ENCODE measurements at regions not wholly inside any gene's neighbourhood (a gene's known extent, or its start where the extent isn't known, plus 50 kb on each side); places are given as distances from the start of the nearest gene placed in this dataset.

DNA sequence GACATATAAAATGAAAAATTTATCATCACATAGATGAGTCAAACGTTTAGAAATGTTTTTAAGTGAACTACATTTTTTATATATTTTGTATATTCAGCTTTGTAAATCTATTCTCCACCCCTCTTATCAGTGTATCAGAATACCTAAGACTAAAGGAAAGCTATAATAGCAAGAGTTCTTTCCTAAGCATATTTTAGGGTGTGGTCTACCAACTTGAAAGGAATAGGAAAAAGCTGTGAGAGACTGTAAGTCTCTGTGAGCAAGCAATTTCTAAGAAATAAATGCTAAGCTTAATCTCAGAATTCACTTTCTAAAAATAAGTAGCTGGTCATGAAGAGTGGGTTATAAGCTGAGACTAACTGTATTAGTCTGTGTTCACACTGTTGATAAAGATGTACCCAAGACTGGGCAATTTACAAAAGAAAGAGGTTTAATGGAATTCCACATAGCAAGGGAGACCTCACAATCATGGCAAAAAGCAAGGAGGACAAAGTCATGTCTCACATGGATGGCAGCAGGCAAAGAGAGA, 175.4 kb upstream of the PREP start:
- DNase-seq (ENCODE audit: low read depth): no peak

DNA sequence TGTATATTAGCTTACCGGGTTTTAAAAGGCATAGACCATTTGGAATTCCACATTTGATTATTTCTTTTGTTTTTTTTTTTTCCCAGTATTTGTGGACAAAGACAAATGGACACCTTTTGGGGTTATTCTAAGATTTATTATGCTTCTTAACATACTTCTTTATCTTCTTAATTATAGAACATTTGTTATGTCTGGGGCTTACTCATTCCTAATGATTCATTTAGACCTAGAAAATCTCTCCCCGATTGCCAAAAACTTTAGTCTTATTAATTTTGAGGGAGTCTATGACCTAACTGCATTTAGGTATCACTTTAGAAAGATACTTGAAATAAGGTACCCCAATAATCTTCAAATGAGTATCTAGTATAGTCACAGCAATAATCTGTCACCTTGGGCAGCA, 170.7 kb upstream of the PREP start:
- no peak for DNase-seq (ENCODE audit: low read depth)

DNA sequence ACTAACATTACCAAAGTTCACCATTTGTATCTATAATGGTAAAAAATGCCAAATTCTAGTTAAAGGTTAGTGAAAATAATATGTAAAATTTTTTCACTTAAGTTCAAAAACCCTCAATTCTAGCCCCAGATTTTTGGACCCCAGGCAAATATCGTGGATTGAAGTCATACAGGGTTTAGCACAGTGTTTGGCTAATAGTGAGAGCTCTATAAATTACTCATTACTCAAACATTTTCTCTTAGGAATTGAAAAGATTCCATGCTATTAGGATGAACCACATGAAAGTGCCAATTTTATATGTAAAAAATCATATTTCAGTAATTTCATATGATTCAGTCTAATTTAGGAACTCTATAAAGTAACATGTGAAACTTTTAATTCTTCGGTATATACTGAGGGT, 170.3 kb upstream of the PREP start:
- no peak for DNase-seq (ENCODE audit: low read depth)

DNA sequence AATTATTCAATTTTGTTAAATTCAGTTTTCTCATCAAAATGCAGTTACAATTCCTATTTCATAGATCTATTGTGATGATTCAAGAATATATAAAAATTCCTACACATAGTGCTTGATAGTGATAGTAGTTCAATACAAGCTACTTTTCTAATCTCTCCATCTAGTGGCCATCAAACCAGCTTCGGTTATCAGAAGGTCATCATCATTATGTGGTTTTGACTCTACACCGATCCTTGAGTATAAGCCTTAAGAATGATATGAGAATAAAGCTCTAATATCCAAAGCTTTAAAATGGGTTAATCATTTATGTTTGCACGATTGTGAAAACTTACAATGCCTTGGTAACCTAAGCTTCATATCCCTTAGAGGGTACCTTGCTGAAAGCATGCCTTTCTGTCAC, 167.5 kb upstream of the PREP start:
- no peak for DNase-seq (ENCODE audit: low read depth)

DNA sequence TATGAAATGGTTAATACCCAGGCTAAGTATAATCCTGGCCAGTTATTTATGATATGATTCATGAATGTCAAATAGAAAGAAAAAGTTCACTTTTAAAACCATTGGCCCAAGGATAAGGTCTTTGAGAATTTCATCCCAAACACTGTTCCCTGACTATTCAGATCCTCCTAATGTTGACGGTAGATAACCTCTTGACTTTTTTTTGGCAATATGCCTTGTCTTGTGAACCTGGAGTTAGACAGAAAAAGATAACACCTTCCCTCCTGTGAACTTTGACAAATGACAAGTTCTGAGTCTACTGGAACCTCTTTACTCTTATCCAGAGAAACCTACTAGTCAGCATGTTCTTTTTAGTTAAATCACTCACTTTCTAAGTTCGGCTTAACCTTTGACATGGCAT, 166.8 kb upstream of the PREP start:
- DNase-seq (ENCODE audit: low read depth): no peak

DNA sequence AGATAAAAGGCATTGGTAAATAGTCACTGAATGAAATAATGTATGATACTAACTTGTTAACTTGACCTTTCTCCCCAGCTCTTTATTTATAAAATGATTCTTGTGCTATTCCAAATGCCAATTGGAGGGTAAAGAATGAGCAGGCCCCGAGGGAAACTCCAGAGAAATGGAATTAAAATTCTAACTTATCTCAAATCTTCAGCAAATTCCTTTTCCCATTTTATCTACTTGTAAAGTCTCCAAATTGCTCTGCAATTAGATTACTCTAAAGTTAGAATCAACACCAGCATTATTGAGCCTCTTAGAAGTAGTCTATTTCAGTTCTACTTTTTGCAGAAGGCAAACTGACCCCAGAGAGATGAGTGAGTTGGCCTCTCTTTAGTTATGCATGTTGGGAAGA, 165.9 kb upstream of the PREP start:
- no peak for DNase-seq (ENCODE audit: low read depth)

DNA sequence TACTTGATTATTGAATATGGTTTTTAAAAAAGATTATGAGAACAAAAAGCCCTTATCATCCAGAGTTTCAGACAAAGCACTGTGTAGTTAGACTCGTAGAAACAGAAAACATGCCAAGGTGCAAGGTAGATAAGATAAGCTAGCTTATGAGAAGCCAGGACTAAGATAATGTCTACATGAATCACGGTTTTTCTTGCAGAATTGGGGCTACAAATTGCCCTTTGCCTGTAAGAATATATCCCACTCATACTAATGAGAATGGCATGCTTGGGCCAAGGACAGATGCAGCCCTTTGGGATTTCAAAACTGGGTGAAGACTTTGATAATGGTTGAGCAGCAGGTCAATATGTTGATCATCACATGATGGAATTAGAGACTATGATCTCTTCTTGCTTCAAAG, 165.3 kb upstream of the PREP start:
- no peak for DNase-seq (ENCODE audit: low read depth)

DNA sequence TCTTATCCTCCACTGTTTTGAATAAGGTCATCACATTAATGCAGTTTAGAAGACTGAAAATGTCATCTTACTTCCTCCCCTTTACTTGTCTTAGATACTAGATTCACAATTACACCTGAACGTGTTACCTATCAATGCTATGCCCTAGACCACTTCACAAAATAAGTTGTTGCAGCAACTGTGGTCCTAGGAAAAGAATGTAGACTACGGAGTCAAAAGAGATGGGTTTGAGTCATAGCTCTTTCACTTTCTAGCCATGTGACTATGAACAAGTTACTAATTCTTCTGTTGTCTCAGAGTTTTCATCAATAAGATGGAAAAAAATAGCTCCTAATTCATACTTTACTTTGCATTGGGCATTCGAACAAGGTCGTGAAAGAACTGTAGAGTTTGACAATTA, 164.3 kb upstream of the PREP start:
- DNase-seq (ENCODE audit: low read depth): no peak

DNA sequence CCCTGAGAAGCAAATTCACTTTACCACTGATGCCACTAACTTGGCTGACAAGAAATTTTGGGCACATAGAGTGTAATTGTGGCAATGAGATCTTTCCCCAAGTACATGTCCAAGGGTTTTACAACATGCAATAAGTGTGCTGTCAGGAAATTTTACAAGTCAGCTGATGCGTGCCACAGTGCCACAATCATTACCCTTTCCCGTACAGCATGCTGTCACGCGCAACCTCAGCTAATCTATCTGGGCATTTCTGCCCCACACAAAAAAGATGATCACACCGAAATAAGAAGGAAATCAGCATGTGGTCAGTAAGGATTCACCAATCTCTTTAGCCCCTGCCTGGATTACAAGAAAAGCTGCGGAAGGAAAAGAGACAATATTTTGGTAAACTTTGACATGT, 163.6 kb upstream of the PREP start:
- no peak for DNase-seq (ENCODE audit: low read depth)

DNA sequence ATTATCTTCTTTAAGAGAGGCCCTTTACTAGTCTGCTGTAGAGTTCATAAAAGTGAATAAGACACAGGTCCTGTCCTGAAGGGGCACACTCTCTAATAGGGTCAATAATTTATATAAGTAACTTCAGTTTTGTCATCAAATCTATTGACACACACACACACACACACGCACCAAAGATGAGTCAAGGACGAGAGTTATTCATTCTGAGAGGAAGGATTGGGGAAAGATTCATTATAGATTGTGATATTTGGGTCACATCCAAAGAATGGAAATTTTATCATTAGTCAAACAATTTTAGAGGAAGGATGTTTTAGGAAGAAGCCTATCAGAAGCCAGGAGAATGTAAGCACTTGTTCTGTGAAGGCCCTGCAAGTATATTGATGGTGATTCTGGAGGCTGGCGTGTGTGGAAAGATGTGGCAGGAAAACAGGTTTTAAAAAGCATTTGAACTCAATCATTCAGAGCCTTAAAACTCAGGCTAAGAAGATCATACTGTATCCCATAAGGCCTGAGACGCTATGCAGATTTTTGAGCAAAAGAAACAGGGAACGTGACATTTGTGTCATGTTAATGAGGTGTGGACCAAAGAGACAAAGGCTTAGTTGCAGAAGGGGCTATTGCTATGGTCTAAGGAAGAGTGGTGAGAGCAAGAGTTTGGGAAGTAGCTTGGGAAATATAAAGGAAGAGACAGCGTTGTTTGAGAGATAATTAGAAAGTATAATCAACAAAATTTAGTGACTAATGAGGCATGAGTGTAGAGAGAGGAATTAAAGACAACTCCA, 161.4 kb upstream of the PREP start:
- DNase-seq (ENCODE audit: low read depth): no peak

DNA sequence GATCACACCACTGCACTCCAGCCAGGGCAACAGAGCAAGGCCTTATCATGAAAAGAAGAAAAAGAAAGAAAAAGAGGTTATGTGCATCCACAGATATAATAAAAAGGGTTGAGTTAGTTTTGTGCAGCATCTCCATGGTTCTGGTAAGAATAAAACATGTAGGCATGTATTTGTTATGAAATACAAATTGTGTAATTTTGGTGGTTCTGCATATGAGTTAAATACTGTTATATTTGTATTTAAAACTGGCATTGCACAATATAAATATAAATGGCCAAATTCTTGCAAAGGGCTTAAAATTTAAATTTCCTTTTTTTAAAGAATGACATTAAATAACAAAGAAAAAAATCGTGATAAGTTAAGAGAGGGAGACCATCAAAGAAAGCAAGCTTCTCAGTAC, 159.1 kb upstream of the PREP start:
- DNase-seq (ENCODE audit: low read depth): no peak

DNA sequence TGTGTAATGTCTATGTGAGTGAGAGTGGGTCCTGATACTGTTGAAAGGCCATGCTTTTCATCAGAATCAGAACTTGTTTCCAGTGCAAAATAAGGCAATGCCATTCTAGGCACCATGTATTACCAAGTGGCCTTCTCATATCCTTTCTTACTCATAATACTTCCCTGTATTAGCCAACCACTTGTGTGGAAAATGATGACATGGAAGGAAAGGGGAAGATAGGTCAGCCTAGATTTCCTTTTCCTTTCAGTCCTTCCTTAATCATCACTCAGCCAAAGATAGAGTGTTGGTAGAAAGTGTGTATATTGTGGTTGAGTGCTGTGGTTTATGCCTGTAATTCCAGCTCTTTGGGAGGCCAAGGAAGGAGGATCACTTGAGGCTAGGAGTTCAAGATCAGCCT, 158.6 kb upstream of the PREP start:
- no peak for DNase-seq (ENCODE audit: low read depth)

DNA sequence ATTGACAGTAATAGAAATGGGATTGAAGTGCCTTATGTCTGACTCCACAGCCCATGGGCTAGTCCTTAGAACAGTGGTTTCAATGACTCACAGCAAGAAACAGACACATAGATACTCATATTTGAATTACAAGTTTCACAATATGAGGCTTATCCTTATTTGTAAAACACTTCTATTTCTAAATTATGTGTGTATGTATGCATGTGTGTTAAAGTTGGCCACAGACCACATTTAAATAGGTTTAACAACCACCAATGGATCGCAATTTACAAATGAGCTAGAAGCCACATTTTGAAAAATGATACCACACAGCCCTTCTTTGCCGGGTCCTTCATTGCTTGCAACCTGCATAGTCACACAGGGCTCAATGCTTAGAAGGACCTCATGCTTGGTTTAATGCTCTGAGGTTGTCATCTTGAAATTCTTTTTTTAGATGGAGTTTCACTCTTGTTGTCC, 157.8 kb upstream of the PREP start:
- DNase-seq (ENCODE audit: low read depth): no peak

DNA sequence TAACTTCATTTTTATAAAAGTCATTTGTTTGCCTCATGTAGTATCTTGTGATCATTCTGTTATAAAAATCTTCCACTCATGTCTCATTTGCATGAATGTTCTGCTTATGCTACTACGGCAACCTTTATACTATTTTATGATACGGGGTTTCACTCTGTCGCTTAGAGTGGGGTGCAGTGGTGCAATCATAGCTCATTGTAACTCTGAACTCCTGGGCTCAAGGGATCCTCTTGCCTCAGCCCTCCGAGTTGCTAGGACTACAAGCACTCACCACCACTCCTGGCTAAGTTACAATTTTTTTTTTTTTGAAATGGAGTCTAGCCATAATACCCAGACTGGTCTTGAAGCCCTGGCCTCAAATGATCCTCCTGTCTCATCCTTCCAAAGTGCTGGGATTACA, 154.4 kb upstream of the PREP start:
- DNase-seq (ENCODE audit: low read depth): no peak

DNA sequence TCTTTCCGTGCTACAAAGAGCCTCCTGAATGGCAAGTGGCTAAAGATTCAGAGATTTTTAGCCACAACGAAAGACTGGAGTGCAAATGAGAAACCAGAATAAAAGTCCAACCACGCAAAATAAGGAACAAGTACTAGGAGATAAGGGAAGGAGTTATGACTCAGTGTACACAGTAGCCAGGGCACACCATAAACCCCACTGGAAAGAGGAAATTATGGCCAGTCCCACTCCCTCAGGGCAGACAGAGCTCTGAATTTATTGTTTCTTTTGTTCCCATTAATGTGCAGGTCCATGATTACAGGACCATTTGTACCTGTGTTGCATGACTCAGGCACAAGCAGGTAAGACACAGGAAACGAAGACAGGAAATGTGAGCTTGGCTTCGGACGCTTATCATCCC, 150.3 kb upstream of the PREP start:
- no peak for DNase-seq (ENCODE audit: low read depth)

DNA sequence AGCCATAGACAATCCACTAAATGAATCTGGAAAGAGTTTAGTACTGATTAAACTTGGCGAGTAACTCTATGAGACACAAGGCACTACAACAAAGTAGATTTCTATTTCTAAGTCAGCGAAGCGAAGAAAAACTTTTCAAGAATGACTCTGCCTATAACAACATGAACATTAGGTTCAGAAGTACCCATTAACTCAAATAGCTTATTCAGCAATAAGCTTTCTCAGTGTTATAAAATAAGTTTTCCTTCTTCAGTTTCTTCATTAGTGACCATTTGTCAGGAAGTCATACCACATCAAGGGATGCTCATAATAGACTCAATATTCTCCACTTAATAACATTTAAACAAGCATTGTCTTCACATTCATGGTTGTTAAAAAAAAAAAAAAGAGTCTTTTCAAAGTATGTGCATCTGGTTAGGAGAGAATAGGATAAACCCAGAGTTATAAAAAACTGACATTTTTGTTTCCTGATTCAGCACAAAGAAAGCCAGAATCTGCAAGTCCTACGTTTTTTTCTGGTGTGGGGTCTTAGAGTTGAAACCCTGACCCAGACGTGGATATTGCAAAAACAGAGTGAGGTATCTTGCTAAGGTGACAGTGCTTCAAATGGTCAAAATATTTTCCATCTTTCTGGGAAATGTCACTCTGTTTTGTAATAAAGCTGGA, 148.2 kb upstream of the PREP start:
- no peak for DNase-seq (ENCODE audit: low read depth)

DNA sequence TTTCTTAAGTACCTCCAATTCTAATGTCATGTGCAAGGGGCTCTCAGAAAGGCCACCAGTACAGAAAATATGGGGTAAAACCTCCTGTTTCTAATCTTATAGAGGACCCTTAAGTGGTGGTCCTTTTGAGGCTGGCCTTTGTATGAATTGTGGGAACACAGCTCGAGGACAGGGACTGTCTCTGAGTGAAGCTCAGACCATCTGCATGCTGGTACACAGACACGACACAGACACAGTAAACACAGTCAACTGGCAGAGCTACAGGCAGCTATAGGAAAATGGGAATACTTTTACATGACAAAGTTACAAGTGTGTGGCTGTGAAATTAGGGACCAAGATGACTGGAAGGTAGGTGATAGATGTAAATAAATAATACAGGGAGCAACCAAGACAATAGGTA, 143.9 kb upstream of the PREP start:
- DNase-seq (ENCODE audit: low read depth): no peak

DNA sequence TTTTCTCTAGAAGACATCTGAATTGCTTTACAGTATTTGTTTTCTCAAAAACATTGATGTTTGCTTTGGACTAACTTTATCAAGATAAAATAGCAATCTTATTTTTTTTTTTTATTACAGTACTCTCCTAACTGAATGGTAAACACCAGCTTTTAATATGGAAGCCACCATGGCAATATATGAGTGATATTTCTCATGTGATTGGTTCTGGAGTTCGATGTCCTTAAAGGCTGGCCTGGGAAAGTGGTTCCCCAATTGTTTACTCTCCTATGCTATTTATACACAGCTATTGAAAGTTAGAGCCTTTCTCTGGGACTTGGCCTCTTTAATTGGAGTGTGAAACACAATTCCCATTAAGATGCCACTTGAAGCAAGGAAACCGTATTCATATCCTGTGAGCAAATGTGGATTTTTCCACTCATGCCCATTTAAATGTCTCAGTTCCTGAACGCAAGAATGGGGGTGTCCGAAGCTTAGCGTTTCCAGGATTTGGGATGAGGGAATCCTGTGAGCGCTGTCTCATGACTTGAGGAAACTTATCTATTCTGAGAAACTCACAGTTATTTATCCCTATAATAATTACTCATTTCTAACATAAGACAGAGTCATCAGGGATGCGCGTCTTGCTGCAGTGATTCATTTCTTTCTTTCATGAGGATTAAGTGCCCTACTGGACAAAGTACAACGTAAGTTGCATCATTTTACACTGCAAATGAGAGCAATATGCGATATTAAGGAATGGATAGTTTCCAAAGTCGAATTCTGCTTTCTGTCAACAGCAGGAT, 143.3 kb upstream of the PREP start:
- DNase-seq (ENCODE audit: low read depth): no peak

DNA sequence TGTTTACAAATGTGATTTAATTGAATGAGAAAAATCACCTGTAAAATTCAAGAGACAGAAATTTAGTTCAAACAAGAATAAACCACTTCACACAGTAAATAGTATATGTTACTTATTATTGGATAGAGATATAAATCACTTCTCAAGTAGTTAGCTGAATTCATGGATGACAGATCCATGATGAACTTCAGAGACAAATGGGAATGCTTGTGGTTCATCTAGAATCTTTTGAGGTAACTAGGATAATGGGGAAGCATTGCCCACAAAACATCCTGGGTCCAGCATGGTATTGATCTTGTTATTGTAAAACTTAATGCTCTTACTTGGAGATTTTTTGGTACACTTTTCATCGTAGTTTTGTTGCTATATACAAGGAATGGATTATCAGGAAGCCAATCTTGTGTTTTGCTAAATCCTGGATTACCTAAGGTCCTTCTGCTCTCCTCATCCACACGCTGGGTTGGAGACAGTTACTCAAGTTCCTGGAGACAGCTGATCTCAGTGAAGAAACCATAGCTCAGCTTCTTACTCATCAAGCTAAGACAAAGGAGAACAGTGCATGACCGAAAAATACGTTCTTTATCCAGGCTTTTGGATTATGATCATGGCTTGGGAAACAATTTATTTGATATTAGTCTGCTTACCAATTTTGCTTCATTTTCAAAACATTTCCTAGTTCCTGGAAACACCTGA, 142.5 kb upstream of the PREP start:
- DNase-seq (ENCODE audit: low read depth): no peak

DNA sequence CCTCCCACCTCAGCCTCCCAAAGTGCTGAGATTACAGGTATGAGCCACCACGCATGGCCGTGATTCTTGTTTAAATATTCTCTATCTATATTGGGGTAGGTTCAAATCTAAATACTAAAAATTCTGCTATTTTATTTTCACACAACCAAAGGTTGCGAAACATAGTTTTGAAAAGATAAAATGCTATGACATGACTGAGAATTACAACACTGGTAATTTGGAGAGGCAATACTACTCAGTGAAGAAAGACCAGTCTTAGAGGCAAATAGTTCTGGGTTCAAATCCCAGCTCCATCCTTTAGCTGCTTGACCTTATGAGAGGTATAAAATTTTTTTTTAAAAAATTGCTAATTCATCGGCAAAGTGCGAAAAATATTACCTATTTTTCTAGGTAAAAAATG, 137.0 kb upstream of the PREP start:
- DNase-seq (ENCODE audit: low read depth): no peak

DNA sequence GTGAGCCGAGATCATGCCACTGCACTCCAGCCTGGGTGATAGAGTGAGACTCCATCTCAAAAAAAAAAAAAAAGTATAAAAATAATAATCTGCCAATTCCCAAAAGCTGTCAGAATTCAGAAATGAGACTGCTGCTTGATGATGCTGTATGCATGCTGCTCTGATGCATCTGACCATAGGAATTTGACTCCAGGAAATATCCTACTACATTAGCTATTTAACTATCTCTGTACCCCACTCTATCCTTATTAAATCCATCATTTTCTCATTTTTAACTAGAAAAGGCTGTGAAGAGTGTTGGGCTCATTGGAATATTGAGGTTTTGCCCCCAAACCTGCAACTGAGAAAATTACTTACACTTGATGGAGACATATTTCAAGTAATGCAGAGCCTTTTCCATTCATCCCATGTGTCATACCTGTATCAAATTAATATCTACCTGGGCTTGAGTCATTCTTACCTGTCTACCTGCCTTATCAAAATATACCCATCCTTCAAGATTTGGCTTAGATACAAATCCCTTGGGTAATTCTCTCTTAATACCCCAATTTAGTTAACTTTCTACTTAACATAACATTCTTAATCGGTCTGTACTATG, 135.2 kb upstream of the PREP start:
- DNase-seq (ENCODE audit: low read depth): no peak

DNA sequence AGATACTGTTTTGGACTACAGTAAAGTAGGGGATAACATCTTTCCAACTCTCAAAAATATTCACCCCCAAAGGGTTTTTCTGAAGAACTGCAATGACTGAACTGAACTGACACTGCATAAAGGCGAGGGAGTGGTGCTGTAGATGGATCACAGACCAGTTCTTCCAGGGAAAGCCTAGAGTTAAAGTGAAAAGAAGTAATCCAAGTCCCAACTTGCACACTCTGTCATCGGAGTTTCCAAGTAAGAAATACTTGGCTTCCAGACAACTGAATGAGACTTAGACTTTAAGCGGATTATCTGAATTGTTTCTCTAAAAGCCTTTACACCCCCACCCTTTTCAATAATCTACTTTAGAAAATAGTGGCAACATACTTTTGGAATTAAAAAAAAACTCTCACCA, 134.1 kb upstream of the PREP start:
- DNase-seq (ENCODE audit: low read depth): no peak

Measured in CMK (cell line).